ENCODE measurements at regions not wholly inside any gene's neighbourhood (a gene's known extent, or its start where the extent isn't known, plus 50 kb on each side); places are given as distances from the start of the nearest gene placed in this dataset.

DNA sequence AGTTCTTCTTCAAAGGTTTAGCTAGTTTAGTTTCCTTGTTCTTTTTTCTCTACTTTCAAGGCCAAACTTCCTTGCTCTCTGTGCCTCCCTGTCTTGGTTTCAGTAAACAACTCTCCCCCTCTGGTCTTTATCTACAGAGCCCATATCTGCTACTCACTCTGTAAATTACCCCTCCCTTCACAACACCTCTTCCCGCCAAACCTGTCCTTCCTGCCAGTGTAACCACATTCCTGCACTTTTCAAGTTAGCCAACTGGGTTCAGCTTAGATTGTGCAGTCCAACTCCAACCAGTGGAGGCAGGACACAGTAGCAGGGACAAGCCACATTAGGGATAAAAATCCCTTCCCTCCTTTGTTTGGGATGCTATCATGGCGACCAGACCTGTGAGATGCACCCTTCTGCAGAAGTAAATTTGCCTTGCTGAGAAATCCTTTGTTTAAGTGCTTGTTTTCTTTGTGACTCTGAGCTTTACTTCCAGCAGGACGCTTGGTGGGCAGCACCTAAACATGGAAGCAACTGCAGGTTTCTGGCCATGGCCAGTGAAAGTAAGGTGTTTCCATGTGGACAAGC, 706.0 kb downstream of the KCNJ3 start:
- no peaks in the 10 kb centered on the region for H3K27me3 ChIP-seq (ENCODE audit: control insufficient read depth, insufficient read depth, low read length)
- no peak for ATAC-seq (ENCODE audit: low read depth)
- H3K4me1 ChIP-seq (ENCODE audit: control insufficient read depth, insufficient read depth, low read length) = no peaks in the 10 kb centered on the region
- H2BK15ac ChIP-seq (ENCODE audit: low read depth, low read length) = no peak overlapping the region
- no TSS peak for BruUV-seq (replicated peaks)
- no peak overlapping the region for H2AFZ ChIP-seq (replicated peaks; ENCODE audit: low read length, poor library complexity)
- intact Hi-C loops (cut with micrococcal nuclease) (no loop called here), in situ Hi-C loops (cut with MboI; ENCODE audit: low sequenced_read_pairs) (no loop called here), dilution Hi-C loops (cut with HindIII; ENCODE audit: low sequenced_read_pairs, unreplicated experiment) (no loop called here)
- H3K27ac ChIP-seq (ENCODE audit: insufficient read depth, low read length) = no peak overlapping the region
- 44% methylated on average over 1 of the region's 3 CpGs; no CpG with 5 or more reads in 1 of the 2 experiments for whole genome bisulfite sequencing, 2 experiments (ENCODE audit: extremely low coverage in 2 of 2, insufficient read length in 1 of 2)
- H3K36me3 ChIP-seq (ENCODE audit: control insufficient read depth, insufficient read depth, low read length) = no peaks in the 10 kb centered on the region
- H2AK5ac ChIP-seq (ENCODE audit: low read depth, low read length) = no peak overlapping the region
- H3K23ac ChIP-seq (ENCODE audit: low read depth, low read length) = no peak overlapping the region
- no peaks in the 10 kb centered on the region for H4K20me1 ChIP-seq (ENCODE audit: insufficient read depth, low read length)
- H3K14ac ChIP-seq (replicated peaks; ENCODE audit: low read depth, low read length) = no peak overlapping the region
- H3K9ac ChIP-seq (ENCODE audit: low read depth, low read length) = no peak overlapping the region
- TF ChIP-seq ELK1 (IDR thresholded peaks at IDR 0.05; ENCODE audit: borderline replicate concordance, low read depth, low read length) (no peak), FOS (IDR thresholded peaks at IDR 0.05; ENCODE audit: low read depth, low read length) (no peak), SMC3 (IDR thresholded peaks at IDR 0.05; ENCODE audit: low read depth, low read length) (no peak), MAFK (IDR thresholded peaks at IDR 0.05; ENCODE audit: low read depth, low read length) (no peak), MXI1 (IDR thresholded peaks at IDR 0.05; ENCODE audit: borderline replicate concordance, low read depth, low read length) (no peak), NFE2L2 (IDR thresholded peaks at IDR 0.05; ENCODE audit: low read depth, low read length) (no peak), RAD21 (IDR thresholded peaks at IDR 0.05; ENCODE audit: low read length) (no peak), POLR2A (IDR thresholded peaks at IDR 0.05; ENCODE audit: low read depth, low read length) (no peak), MAZ (IDR thresholded peaks at IDR 0.05; ENCODE audit: borderline replicate concordance, low read depth, low read length) (no peak), CEBPB (IDR thresholded peaks at IDR 0.05; ENCODE audit: low read depth, low read length) (no peak), CHD1 (IDR thresholded peaks at IDR 0.05; ENCODE audit: low read depth, low read length) (no peak), RCOR1 (IDR thresholded peaks at IDR 0.05; ENCODE audit: insufficient replicate concordance, low read length) (no peak), CTCF (conservative IDR thresholded peaks at IDR 0.05; ENCODE audit: low read depth, low read length) (no peak), RFX5 (IDR thresholded peaks at IDR 0.05; ENCODE audit: low read depth, low read length) (no peak)
- H3K4me3 ChIP-seq (ENCODE audit: insufficient read depth, low read depth, low read length) = no peak overlapping the region
- H3K9me1 ChIP-seq (ENCODE audit: insufficient read depth, low read length) = no peaks in the 10 kb centered on the region
- H4K8ac ChIP-seq (ENCODE audit: low read depth in 2 of 2, low read length in 2 of 2) = no peak overlapping the region
- H3K9me3 ChIP-seq (ENCODE audit: control insufficient read depth, insufficient read depth, low read length) = peaks cover 8% of the 10 kb centered on the region
- no peak overlapping the region for H4K91ac ChIP-seq (ENCODE audit: insufficient read depth, low read depth, low read length)
- no peak overlapping the region for H4K5ac ChIP-seq (ENCODE audit: low read depth, low read length)
- H2BK5ac ChIP-seq (ENCODE audit: low read depth, low read length, poor library complexity, severe bottlenecking) = no peak overlapping the region
- H3K56ac ChIP-seq (ENCODE audit: extremely low read depth, insufficient read depth, low read length) = no peak overlapping the region
- no peak overlapping the region for H3K4me2 ChIP-seq (ENCODE audit: low read depth, low read length)
- POLR2A ChIA-PET (ENCODE audit: unreplicated experiment) = no interaction called here
- CTCF ChIA-PET = no interaction called here
- no peaks in the 10 kb centered on the region for H3K79me1 ChIP-seq (ENCODE audit: low read depth in 1 of 2, low read length in 2 of 2)
- H2AK9ac ChIP-seq (replicated peaks; ENCODE audit: low read depth, low read length, poor library complexity) = no peak overlapping the region
- H2BK20ac ChIP-seq (ENCODE audit: low read depth, low read length) = no peak overlapping the region
- H2BK120ac ChIP-seq (ENCODE audit: low read depth, low read length) = no peak overlapping the region
- H3K4ac ChIP-seq (ENCODE audit: low read depth, low read length) = no peak overlapping the region
- H3K18ac ChIP-seq (ENCODE audit: low read depth, low read length) = no peak overlapping the region
- DNase-seq = no peak

Data from IMR-90 (cell line).